ENCODE measurements at regions not wholly inside any gene's neighbourhood (a gene's known extent, or its start where the extent isn't known, plus 50 kb on each side); places are given as distances from the start of the nearest gene placed in this dataset.
A peak's percentile ranks its signal among the peaks of the same experiment; 100 is the strongest.
"Not testable (repeated sequence)": the region's sequence is repeated elsewhere in the genome, so short reads cannot be mapped to it uniquely, and the experiment has no call there.

GRCh38 chr1:93764366-93764750 lies 82.7 kb upstream of the BCAR3 start:
- ChIA-PET CTCF (no interaction called here), POLR2A (no interaction called here)
- DNase-seq (ENCODE audit: low read depth, low spot score), result no peak
- no peak for TF ChIP-seq CTCF (IDR thresholded peaks at IDR 0.05; ENCODE audit: low read depth, low read length)
- H3K27me3 ChIP-seq (ENCODE audit: control insufficient read depth, insufficient read depth, low read length), result no peaks in the 10 kb centered on the region
- H3K9me3 ChIP-seq (ENCODE audit: control insufficient read depth, insufficient read depth, low read length), result no peaks in the 10 kb centered on the region
- H3K27ac ChIP-seq (ENCODE audit: low read depth, low read length), result no peak overlapping the region
- no peak overlapping the region for H3K4me3 ChIP-seq (ENCODE audit: low read depth, low read length)

- POLR2A ChIA-PET, result no interaction called here
- H3K4me3 ChIP-seq (ENCODE audit: low read depth, low read length), result no peak overlapping the region
- CTCF ChIA-PET, result no interaction called here
- H3K27me3 ChIP-seq (ENCODE audit: control insufficient read depth, insufficient read depth, low read length), result no peaks in the 10 kb centered on the region
- TF ChIP-seq CTCF (IDR thresholded peaks at IDR 0.05; ENCODE audit: low read depth, low read length), result no peak
- no peak overlapping the region for H3K27ac ChIP-seq (ENCODE audit: low read depth, low read length)
- H3K9me3 ChIP-seq (ENCODE audit: control insufficient read depth, insufficient read depth, low read length), result no peaks in the 10 kb centered on the region
- DNase-seq (ENCODE audit: low read depth, low spot score), result no peak
Measured at GRCh38 chr1:93763704-93764365, 82.2 kb upstream of the BCAR3 start.

- TF ChIP-seq CTCF (IDR thresholded peaks at IDR 0.05; ENCODE audit: low read depth, low read length), result peak; percentile 35
- H3K9me3 ChIP-seq (ENCODE audit: control insufficient read depth, insufficient read depth, low read length), result no peaks in the 10 kb centered on the region
- H3K27ac ChIP-seq (ENCODE audit: low read depth, low read length), result peak overlapping the region; percentile 57
- H3K27me3 ChIP-seq (ENCODE audit: control insufficient read depth, insufficient read depth, low read length), result no peaks in the 10 kb centered on the region
- ChIA-PET POLR2A (no interaction called here), CTCF (interaction anchor here (1.4 kb wide), 1 partner anchor 23 kb away, joined by 5 read pairs; no protein-coding TSS in a partner anchor)
- DNase-seq (ENCODE audit: low read depth, low spot score), result no peak
- no peak overlapping the region for H3K4me3 ChIP-seq (ENCODE audit: low read depth, low read length)
Measured at GRCh38 chr1:93758842-93759515, 77.3 kb upstream of the BCAR3 start.

- H3K4me3 ChIP-seq (ENCODE audit: low read depth, low read length), result no peak overlapping the region
- POLR2A ChIA-PET, result no interaction called here
- no peaks in the 10 kb centered on the region for H3K9me3 ChIP-seq (ENCODE audit: control insufficient read depth, insufficient read depth, low read length)
- H3K27me3 ChIP-seq (ENCODE audit: control insufficient read depth, insufficient read depth, low read length), result no peaks in the 10 kb centered on the region
- CTCF ChIA-PET, result interaction anchor here (1.4 kb wide), 1 partner anchor 22 kb away, joined by 5 read pairs; no protein-coding TSS in a partner anchor
- no peak overlapping the region for H3K27ac ChIP-seq (ENCODE audit: low read depth, low read length)
- DNase-seq (ENCODE audit: low read depth, low spot score), result no peak
- no peak for TF ChIP-seq CTCF (IDR thresholded peaks at IDR 0.05; ENCODE audit: low read depth, low read length)
Measured at GRCh38 chr1:93757256-93758036, 75.8 kb upstream of the BCAR3 start.

- Histone ChIP-seq H3K4me3 (ENCODE audit: low read depth, low read length) (no peak overlapping the region), H3K27me3 (ENCODE audit: control insufficient read depth, insufficient read depth, low read length) (no peaks in the 10 kb centered on the region), H3K27ac (ENCODE audit: low read depth, low read length) (no peak overlapping the region), H3K9me3 (ENCODE audit: control insufficient read depth, insufficient read depth, low read length) (no peaks in the 10 kb centered on the region)
- no peak for TF ChIP-seq CTCF (IDR thresholded peaks at IDR 0.05; ENCODE audit: low read depth, low read length)
- no peak for DNase-seq (ENCODE audit: low read depth, low spot score)
- POLR2A ChIA-PET, result no interaction called here
- CTCF ChIA-PET, result interaction anchor here (1.3 kb wide), 1 partner anchor 58 kb away, joined by 3 read pairs; no protein-coding TSS in a partner anchor
Measured at GRCh38 chr1:93756657-93757056, 75.0 kb upstream of the BCAR3 start.

- POLR2A ChIA-PET, result interaction anchor here (0.9 to 1.8 kb wide), 3 partner anchors 17 to 20 kb away, joined by 6 to 8 read pairs (median 6); no protein-coding TSS in a partner anchor
- H3K27ac ChIP-seq (ENCODE audit: low read depth, low read length); H3K27me3 ChIP-seq (ENCODE audit: control insufficient read depth, insufficient read depth, low read length); DNase-seq (ENCODE audit: low read depth, low spot score); H3K4me3 ChIP-seq (ENCODE audit: low read depth, low read length); H3K9me3 ChIP-seq (ENCODE audit: control insufficient read depth, insufficient read depth, low read length): not testable (repeated sequence)
- CTCF ChIA-PET, result interaction anchor here (1.0 to 2.0 kb wide), 4 partner anchors 59 to 126 kb away, joined by 3 to 6 read pairs (median 3); no protein-coding TSS in a partner anchor
Measured at GRCh38 chr1:93755251-93755715, 73.6 kb upstream of the BCAR3 start.

Measured in AG04450 (cell line).